Hematopoietic multipotent progenitor cell (in vitro differentiated cells): ENCODE measurements at regions not wholly inside any gene's neighbourhood (a gene's known extent, or its start where the extent isn't known, plus 50 kb on each side); places are given as distances from the start of the nearest gene placed in this dataset.

ENCODE experiments used
- DNase-seq, 3 donors: peaks; one replicate each; pipeline ENCODE4 v3.0.0-alpha.2; 2011 to 2015; ENCODE audit warnings: low read depth in 2 of 3, low spot score in 2 of 3

GRCh38 chr2:8482432-8482831, 199.4 kb upstream of the ID2 start:
- no peak for DNase-seq

GRCh38 chr2:8484502-8485283, 197.2 kb upstream of the ID2 start:
- no peak for DNase-seq

- DNase-seq: peak in 1 of 3 donors; percentile 49
Observed at GRCh38 chr2:8485736-8486135, 196.1 kb upstream of the ID2 start.

- no peak for DNase-seq
Observed at GRCh38 chr2:8486141-8486540, 195.7 kb upstream of the ID2 start.

- peak in 2 of 3 donors; percentile 44 to 62 for DNase-seq
Observed at GRCh38 chr2:8487461-8487932, 194.4 kb upstream of the ID2 start.

- peak; percentile 49 to 92 (median 87) for DNase-seq
Observed at GRCh38 chr2:8488001-8488738, 193.7 kb upstream of the ID2 start.

- no peak for DNase-seq
Observed at GRCh38 chr2:8489221-8489620, 192.6 kb upstream of the ID2 start.

- DNase-seq: no peak
Observed at GRCh38 chr2:8489751-8490150, 192.1 kb upstream of the ID2 start.

- no peak for DNase-seq
Observed at GRCh38 chr2:8490166-8490721, 191.6 kb upstream of the ID2 start.

GRCh38 chr2:8491296-8492027, 190.4 kb upstream of the ID2 start:
- DNase-seq: peak in 1 of 3 donors; percentile 41

GRCh38 chr2:8494151-8494550, 187.7 kb upstream of the ID2 start:
- no peak for DNase-seq

GRCh38 chr2:8494589-8494988, 187.3 kb upstream of the ID2 start:
- no peak for DNase-seq

- DNase-seq: no peak
Observed at GRCh38 chr2:8495189-8495989, 186.5 kb upstream of the ID2 start.

GRCh38 chr2:8496079-8496478, 185.8 kb upstream of the ID2 start:
- DNase-seq: no peak

GRCh38 chr2:8496617-8497016, 185.2 kb upstream of the ID2 start:
- no peak for DNase-seq

- no peak for DNase-seq
Observed at GRCh38 chr2:8498994-8499393, 182.9 kb upstream of the ID2 start.

- no peak for DNase-seq
Observed at GRCh38 chr2:8500124-8501054, 181.5 kb upstream of the ID2 start.

GRCh38 chr2:8501061-8501720, 180.7 kb upstream of the ID2 start:
- DNase-seq: no peak

GRCh38 chr2:8502316-8502715, 179.5 kb upstream of the ID2 start:
- DNase-seq: no peak
